ENCODE measurements at regions not wholly inside any gene's neighbourhood (a gene's known extent, or its start where the extent isn't known, plus 50 kb on each side); places are given as distances from the start of the nearest gene placed in this dataset.

- H3K27ac ChIP-seq (ENCODE audit: low read depth in 2 of 2, low read length in 2 of 2), result no peak overlapping the region
Measured at GRCh38 chr14:71688576-71688975, 243.7 kb upstream of the RGS6 start.

GRCh38 chr14:71690478-71690877 lies 241.8 kb upstream of the RGS6 start:
- no peaks in the 10 kb centered on the region for H3K4me1 ChIP-seq (ENCODE audit: control insufficient read depth in 2 of 2, insufficient read depth in 2 of 2, low read length in 2 of 2)
- no peaks in the 10 kb centered on the region for H3K27me3 ChIP-seq (ENCODE audit: control insufficient read depth in 2 of 2, insufficient read depth in 2 of 2, low read length in 2 of 2)
- no peak overlapping the region for H3K27ac ChIP-seq (ENCODE audit: low read depth in 2 of 2, low read length in 2 of 2)
- no peak overlapping the region for H3K4me3 ChIP-seq (ENCODE audit: low read length in 2 of 2)
- peaks cover 1 to 3% of the 10 kb centered on the region in 2 donors for H3K36me3 ChIP-seq (ENCODE audit: control insufficient read depth in 2 of 2, insufficient read depth in 2 of 2, low read length in 2 of 2)
- H3K9me3 ChIP-seq (ENCODE audit: control insufficient read depth in 2 of 2, low read length in 2 of 2), result no peaks in the 10 kb centered on the region
- H3K9ac ChIP-seq (ENCODE audit: low read depth in 1 of 2, low read length in 2 of 2), result no peak overlapping the region

More at GRCh38 chr14:71688576-71688975, 243.7 kb upstream of the RGS6 start:
- H3K27me3 ChIP-seq (ENCODE audit: control insufficient read depth in 2 of 2, insufficient read depth in 2 of 2, low read length in 2 of 2), result no peaks in the 10 kb centered on the region
- H3K4me1 ChIP-seq (ENCODE audit: control insufficient read depth in 2 of 2, insufficient read depth in 2 of 2, low read length in 2 of 2), result no peaks in the 10 kb centered on the region
- no peak overlapping the region for H3K9ac ChIP-seq (ENCODE audit: low read depth in 1 of 2, low read length in 2 of 2)
- H3K36me3 ChIP-seq (ENCODE audit: control insufficient read depth in 2 of 2, insufficient read depth in 2 of 2, low read length in 2 of 2), result peaks cover 9 to 12% of the 10 kb centered on the region in 2 donors
- no peak overlapping the region for H3K4me3 ChIP-seq (ENCODE audit: low read length in 2 of 2)
- H3K9me3 ChIP-seq (ENCODE audit: control insufficient read depth in 2 of 2, low read length in 2 of 2), result no peaks in the 10 kb centered on the region

- no peaks in the 10 kb centered on the region for H3K27me3 ChIP-seq (ENCODE audit: control insufficient read depth in 2 of 2, insufficient read depth in 2 of 2, low read length in 2 of 2)
- H3K9me3 ChIP-seq (ENCODE audit: control insufficient read depth in 2 of 2, low read length in 2 of 2), result no peaks in the 10 kb centered on the region
- H3K4me1 ChIP-seq (ENCODE audit: control insufficient read depth in 2 of 2, insufficient read depth in 2 of 2, low read length in 2 of 2), result no peaks in the 10 kb centered on the region
- H3K36me3 ChIP-seq (ENCODE audit: control insufficient read depth in 2 of 2, insufficient read depth in 2 of 2, low read length in 2 of 2), result no peaks in the 10 kb centered on the region
- H3K27ac ChIP-seq (ENCODE audit: low read depth in 2 of 2, low read length in 2 of 2), result no peak overlapping the region
- no peak overlapping the region for H3K4me3 ChIP-seq (ENCODE audit: low read length in 2 of 2)
- no peak overlapping the region for H3K9ac ChIP-seq (ENCODE audit: low read depth in 1 of 2, low read length in 2 of 2)
Measured at GRCh38 chr14:71692496-71692895, 239.7 kb upstream of the RGS6 start.

- H3K9me3 ChIP-seq (ENCODE audit: control insufficient read depth in 2 of 2, low read length in 2 of 2), result no peaks in the 10 kb centered on the region
- no peaks in the 10 kb centered on the region for H3K4me1 ChIP-seq (ENCODE audit: control insufficient read depth in 2 of 2, insufficient read depth in 2 of 2, low read length in 2 of 2)
- no peaks in the 10 kb centered on the region for H3K27me3 ChIP-seq (ENCODE audit: control insufficient read depth in 2 of 2, insufficient read depth in 2 of 2, low read length in 2 of 2)
- no peak overlapping the region for H3K4me3 ChIP-seq (ENCODE audit: low read length in 2 of 2)
- no peak overlapping the region for H3K9ac ChIP-seq (ENCODE audit: low read depth in 1 of 2, low read length in 2 of 2)
- H3K36me3 ChIP-seq (ENCODE audit: control insufficient read depth in 2 of 2, insufficient read depth in 2 of 2, low read length in 2 of 2), result no peaks in the 10 kb centered on the region
- H3K27ac ChIP-seq (ENCODE audit: low read depth in 2 of 2, low read length in 2 of 2), result no peak overlapping the region
Measured at GRCh38 chr14:71693381-71693780, 238.8 kb upstream of the RGS6 start.

- peaks cover 3 to 6% of the 10 kb centered on the region in 2 donors for H3K36me3 ChIP-seq (ENCODE audit: control insufficient read depth in 2 of 2, insufficient read depth in 2 of 2, low read length in 2 of 2)
- no peak overlapping the region for H3K9ac ChIP-seq (ENCODE audit: low read depth in 1 of 2, low read length in 2 of 2)
- no peaks in the 10 kb centered on the region for H3K9me3 ChIP-seq (ENCODE audit: control insufficient read depth in 2 of 2, low read length in 2 of 2)
- no peaks in the 10 kb centered on the region for H3K27me3 ChIP-seq (ENCODE audit: control insufficient read depth in 2 of 2, insufficient read depth in 2 of 2, low read length in 2 of 2)
- no peak overlapping the region for H3K4me3 ChIP-seq (ENCODE audit: low read length in 2 of 2)
- H3K4me1 ChIP-seq (ENCODE audit: control insufficient read depth in 2 of 2, insufficient read depth in 2 of 2, low read length in 2 of 2), result no peaks in the 10 kb centered on the region
- no peak overlapping the region for H3K27ac ChIP-seq (ENCODE audit: low read depth in 2 of 2, low read length in 2 of 2)
Measured at GRCh38 chr14:71694591-71695530, 237.4 kb upstream of the RGS6 start.

- Histone ChIP-seq H3K27ac (ENCODE audit: low read depth in 2 of 2, low read length in 2 of 2) (no peak overlapping the region), H3K4me1 (ENCODE audit: control insufficient read depth in 2 of 2, insufficient read depth in 2 of 2, low read length in 2 of 2) (no peaks in the 10 kb centered on the region)
Measured at GRCh38 chr14:71695611-71696350, 236.4 kb upstream of the RGS6 start.

GRCh38 chr14:71698027-71698426 lies 234.2 kb upstream of the RGS6 start:
- peaks cover 6 to 7% of the 10 kb centered on the region in 2 donors for H3K36me3 ChIP-seq (ENCODE audit: control insufficient read depth in 2 of 2, insufficient read depth in 2 of 2, low read length in 2 of 2)
- H3K4me1 ChIP-seq (ENCODE audit: control insufficient read depth in 2 of 2, insufficient read depth in 2 of 2, low read length in 2 of 2), result no peaks in the 10 kb centered on the region
- no peaks in the 10 kb centered on the region for H3K9me3 ChIP-seq (ENCODE audit: control insufficient read depth in 2 of 2, low read length in 2 of 2)
- H3K27ac ChIP-seq (ENCODE audit: low read depth in 2 of 2, low read length in 2 of 2), result no peak overlapping the region
- no peak overlapping the region for H3K4me3 ChIP-seq (ENCODE audit: low read length in 2 of 2)
- H3K27me3 ChIP-seq (ENCODE audit: control insufficient read depth in 2 of 2, insufficient read depth in 2 of 2, low read length in 2 of 2), result no peaks in the 10 kb centered on the region
- H3K9ac ChIP-seq (ENCODE audit: low read depth in 1 of 2, low read length in 2 of 2), result no peak overlapping the region

More at GRCh38 chr14:71695611-71696350, 236.4 kb upstream of the RGS6 start:
- Histone ChIP-seq H3K9ac (ENCODE audit: low read depth in 1 of 2, low read length in 2 of 2) (no peak overlapping the region), H3K4me3 (ENCODE audit: low read length in 2 of 2) (no peak overlapping the region), H3K9me3 (ENCODE audit: control insufficient read depth in 2 of 2, low read length in 2 of 2) (no peaks in the 10 kb centered on the region), H3K27me3 (ENCODE audit: control insufficient read depth in 2 of 2, insufficient read depth in 2 of 2, low read length in 2 of 2) (no peaks in the 10 kb centered on the region), H3K36me3 (ENCODE audit: control insufficient read depth in 2 of 2, insufficient read depth in 2 of 2, low read length in 2 of 2) (peaks cover 3 to 6% of the 10 kb centered on the region in 2 donors)

GRCh38 chr14:71698673-71699072 lies 233.6 kb upstream of the RGS6 start:
- no peaks in the 10 kb centered on the region for H3K9me3 ChIP-seq (ENCODE audit: control insufficient read depth in 2 of 2, low read length in 2 of 2)
- H3K4me3 ChIP-seq (ENCODE audit: low read length in 2 of 2), result no peak overlapping the region
- H3K4me1 ChIP-seq (ENCODE audit: control insufficient read depth in 2 of 2, insufficient read depth in 2 of 2, low read length in 2 of 2), result no peaks in the 10 kb centered on the region
- H3K36me3 ChIP-seq (ENCODE audit: control insufficient read depth in 2 of 2, insufficient read depth in 2 of 2, low read length in 2 of 2), result peaks cover 6 to 7% of the 10 kb centered on the region in 2 donors
- no peak overlapping the region for H3K9ac ChIP-seq (ENCODE audit: low read depth in 1 of 2, low read length in 2 of 2)
- H3K27ac ChIP-seq (ENCODE audit: low read depth in 2 of 2, low read length in 2 of 2), result no peak overlapping the region
- no peaks in the 10 kb centered on the region for H3K27me3 ChIP-seq (ENCODE audit: control insufficient read depth in 2 of 2, insufficient read depth in 2 of 2, low read length in 2 of 2)

- Histone ChIP-seq H3K27ac (ENCODE audit: low read depth in 2 of 2, low read length in 2 of 2) (no peak overlapping the region), H3K4me3 (ENCODE audit: low read length in 2 of 2) (no peak overlapping the region), H3K36me3 (ENCODE audit: control insufficient read depth in 2 of 2, insufficient read depth in 2 of 2, low read length in 2 of 2) (peaks cover 11 to 17% of the 10 kb centered on the region in 2 donors), H3K27me3 (ENCODE audit: control insufficient read depth in 2 of 2, insufficient read depth in 2 of 2, low read length in 2 of 2) (no peaks in the 10 kb centered on the region), H3K9ac (ENCODE audit: low read depth in 1 of 2, low read length in 2 of 2) (no peak overlapping the region), H3K4me1 (ENCODE audit: control insufficient read depth in 2 of 2, insufficient read depth in 2 of 2, low read length in 2 of 2) (no peaks in the 10 kb centered on the region), H3K9me3 (ENCODE audit: control insufficient read depth in 2 of 2, low read length in 2 of 2) (no peaks in the 10 kb centered on the region)
Measured at GRCh38 chr14:71701990-71702389, 230.2 kb upstream of the RGS6 start.

GRCh38 chr14:71702786-71703185 lies 229.4 kb upstream of the RGS6 start:
- Histone ChIP-seq H3K4me1 (ENCODE audit: control insufficient read depth in 2 of 2, insufficient read depth in 2 of 2, low read length in 2 of 2) (no peaks in the 10 kb centered on the region), H3K27ac (ENCODE audit: low read depth in 2 of 2, low read length in 2 of 2) (no peak overlapping the region), H3K27me3 (ENCODE audit: control insufficient read depth in 2 of 2, insufficient read depth in 2 of 2, low read length in 2 of 2) (no peaks in the 10 kb centered on the region), H3K4me3 (ENCODE audit: low read length in 2 of 2) (no peak overlapping the region), H3K36me3 (ENCODE audit: control insufficient read depth in 2 of 2, insufficient read depth in 2 of 2, low read length in 2 of 2) (peaks cover 11 to 23% of the 10 kb centered on the region in 2 donors), H3K9ac (ENCODE audit: low read depth in 1 of 2, low read length in 2 of 2) (no peak overlapping the region), H3K9me3 (ENCODE audit: control insufficient read depth in 2 of 2, low read length in 2 of 2) (no peaks in the 10 kb centered on the region)
